SU-DHL-6 (cell line): ENCODE measurements at regions not wholly inside any gene's neighbourhood (a gene's known extent, or its start where the extent isn't known, plus 50 kb on each side); places are given as distances from the start of the nearest gene placed in this dataset.

ENCODE experiments used
- EZH2phosphoT487 ChIP-seq: fragments of 200-600 bp; sonication (generic), shearing (Covaris generic); conservative IDR thresholded peaks from 2 replicates; pipeline ENCODE4 v1.6.1; 2018; ENCODE audit warnings: mild to moderate bottlenecking, antibody characterized with exemption, low read length, moderate library complexity, mixed read lengths
- TF ChIP-seq, protein P1 (sequence below): fragments of 200-600 bp; sonication (generic); IDR thresholded peaks from one replicate; pipeline ENCODE4 v1.5.1; 2017; ENCODE audit warnings: antibody characterized with exemption, mild to moderate bottlenecking, low read length, moderate library complexity; ENCODE audit not compliant: insufficient read depth, poor library complexity, severe bottlenecking

DNA sequence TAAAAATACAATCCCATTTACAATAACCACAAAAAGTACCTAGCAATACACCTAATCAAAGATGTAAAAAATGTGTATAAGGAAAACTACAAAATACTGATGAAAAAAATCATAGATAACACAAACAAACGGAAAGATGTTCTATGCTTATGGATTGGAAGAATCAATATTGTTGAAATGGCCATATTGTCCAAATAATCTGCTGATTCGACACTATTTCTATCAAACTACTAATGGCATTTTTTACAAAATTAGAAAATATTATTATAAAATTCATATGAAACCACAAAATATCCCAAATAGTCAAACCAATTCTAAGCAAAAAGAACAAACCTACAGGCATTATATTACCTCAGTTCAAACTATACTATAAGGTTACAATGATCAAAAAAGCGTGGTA is 978.3 kb upstream of the MAP3K7 start:
- TF ChIP-seq EZH2phosphoT487: no peak
- TF ChIP-seq, protein P1, sequence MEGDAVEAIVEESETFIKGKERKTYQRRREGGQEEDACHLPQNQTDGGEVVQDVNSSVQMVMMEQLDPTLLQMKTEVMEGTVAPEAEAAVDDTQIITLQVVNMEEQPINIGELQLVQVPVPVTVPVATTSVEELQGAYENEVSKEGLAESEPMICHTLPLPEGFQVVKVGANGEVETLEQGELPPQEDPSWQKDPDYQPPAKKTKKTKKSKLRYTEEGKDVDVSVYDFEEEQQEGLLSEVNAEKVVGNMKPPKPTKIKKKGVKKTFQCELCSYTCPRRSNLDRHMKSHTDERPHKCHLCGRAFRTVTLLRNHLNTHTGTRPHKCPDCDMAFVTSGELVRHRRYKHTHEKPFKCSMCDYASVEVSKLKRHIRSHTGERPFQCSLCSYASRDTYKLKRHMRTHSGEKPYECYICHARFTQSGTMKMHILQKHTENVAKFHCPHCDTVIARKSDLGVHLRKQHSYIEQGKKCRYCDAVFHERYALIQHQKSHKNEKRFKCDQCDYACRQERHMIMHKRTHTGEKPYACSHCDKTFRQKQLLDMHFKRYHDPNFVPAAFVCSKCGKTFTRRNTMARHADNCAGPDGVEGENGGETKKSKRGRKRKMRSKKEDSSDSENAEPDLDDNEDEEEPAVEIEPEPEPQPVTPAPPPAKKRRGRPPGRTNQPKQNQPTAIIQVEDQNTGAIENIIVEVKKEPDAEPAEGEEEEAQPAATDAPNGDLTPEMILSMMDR: no peak
